GM12872 (cell line): ENCODE measurements at regions not wholly inside any gene's neighbourhood (a gene's known extent, or its start where the extent isn't known, plus 50 kb on each side); places are given as distances from the start of the nearest gene placed in this dataset.

Source experiments
- CTCF ChIP-seq: IDR thresholded peaks from 3 replicates; pipeline ENCODE4 v1.5.1; 2011; ENCODE audit warnings: low read depth, mild to moderate bottlenecking, low read length, moderate library complexity; ENCODE audit not compliant: insufficient read depth

DNA sequence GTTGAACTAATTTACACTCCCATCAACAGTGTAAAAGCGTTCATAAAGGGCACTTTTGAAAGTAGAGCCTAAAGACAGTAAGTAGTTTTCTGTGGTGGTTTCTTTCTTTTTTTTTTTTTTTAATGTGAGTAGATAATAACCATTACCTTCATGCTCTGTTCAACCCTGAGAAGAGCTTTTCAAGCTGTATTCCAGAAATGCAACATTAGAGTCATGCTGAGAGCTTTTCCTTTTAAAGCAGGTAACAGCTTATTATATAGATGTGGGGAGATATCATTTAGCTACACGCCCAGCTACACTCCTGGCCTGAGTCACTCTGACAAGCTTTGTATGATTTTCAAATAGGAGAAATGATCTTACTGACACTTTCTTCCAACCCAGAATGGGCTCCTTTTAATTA lies 96.2 kb upstream of the ARHGEF26 start:
- no peak for TF ChIP-seq CTCF

- TF ChIP-seq CTCF, result no peak
Measured at GRCh38 chr3:154029926-154030325, 91.3 kb upstream of the ARHGEF26 start.

GRCh38 chr3:154034797-154035330 lies 86.3 kb upstream of the ARHGEF26 start:
- TF ChIP-seq CTCF, result no peak

- TF ChIP-seq CTCF, result peak; percentile 27; the same call in 1 of the 3 replicates
Measured at GRCh38 chr3:154040283-154040682, 80.9 kb upstream of the ARHGEF26 start.

- no peak for TF ChIP-seq CTCF
Measured at GRCh38 chr3:154044671-154045070, 76.5 kb upstream of the ARHGEF26 start.

DNA sequence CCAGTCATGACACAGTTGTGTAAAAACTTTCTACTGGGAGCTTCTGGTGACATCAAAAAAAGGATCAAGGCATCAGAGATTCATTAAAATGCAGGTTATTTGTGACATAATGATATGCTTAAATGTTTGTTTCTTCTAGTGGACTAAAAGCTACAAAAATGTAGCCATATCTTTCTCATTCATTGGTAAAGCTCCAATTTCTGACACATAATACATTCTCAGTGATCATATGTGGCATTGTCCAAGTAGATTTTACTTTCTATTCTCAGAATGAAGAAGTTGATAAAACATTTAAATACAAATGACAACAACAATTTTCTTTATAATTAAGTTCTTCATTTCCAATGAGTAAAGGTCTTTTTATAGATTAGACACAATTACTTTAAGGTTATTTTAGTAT lies 71.0 kb upstream of the ARHGEF26 start:
- TF ChIP-seq CTCF, result no peak

DNA sequence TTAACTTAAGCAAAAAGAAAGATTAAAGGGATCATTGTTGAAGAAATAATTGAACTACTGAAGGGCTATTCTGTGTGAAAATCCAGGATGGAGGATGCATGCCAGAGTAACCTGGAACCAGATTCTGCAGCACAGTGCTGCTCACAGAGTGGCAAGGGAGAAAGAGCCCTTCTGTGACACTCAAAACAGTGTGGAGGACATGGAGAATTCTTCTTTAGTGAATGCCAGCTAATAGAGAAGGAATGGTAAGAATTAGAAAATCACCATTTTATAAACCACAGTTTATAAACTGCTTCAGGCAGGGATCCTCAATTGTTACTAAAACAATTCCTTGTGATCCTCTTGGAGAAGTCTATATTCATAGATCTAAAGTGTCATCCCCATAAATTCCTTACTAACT lies 70.4 kb upstream of the ARHGEF26 start:
- no peak for TF ChIP-seq CTCF
